ENCODE measurements at regions not wholly inside any gene's neighbourhood (a gene's known extent, or its start where the extent isn't known, plus 50 kb on each side); places are given as distances from the start of the nearest gene placed in this dataset.

DNA sequence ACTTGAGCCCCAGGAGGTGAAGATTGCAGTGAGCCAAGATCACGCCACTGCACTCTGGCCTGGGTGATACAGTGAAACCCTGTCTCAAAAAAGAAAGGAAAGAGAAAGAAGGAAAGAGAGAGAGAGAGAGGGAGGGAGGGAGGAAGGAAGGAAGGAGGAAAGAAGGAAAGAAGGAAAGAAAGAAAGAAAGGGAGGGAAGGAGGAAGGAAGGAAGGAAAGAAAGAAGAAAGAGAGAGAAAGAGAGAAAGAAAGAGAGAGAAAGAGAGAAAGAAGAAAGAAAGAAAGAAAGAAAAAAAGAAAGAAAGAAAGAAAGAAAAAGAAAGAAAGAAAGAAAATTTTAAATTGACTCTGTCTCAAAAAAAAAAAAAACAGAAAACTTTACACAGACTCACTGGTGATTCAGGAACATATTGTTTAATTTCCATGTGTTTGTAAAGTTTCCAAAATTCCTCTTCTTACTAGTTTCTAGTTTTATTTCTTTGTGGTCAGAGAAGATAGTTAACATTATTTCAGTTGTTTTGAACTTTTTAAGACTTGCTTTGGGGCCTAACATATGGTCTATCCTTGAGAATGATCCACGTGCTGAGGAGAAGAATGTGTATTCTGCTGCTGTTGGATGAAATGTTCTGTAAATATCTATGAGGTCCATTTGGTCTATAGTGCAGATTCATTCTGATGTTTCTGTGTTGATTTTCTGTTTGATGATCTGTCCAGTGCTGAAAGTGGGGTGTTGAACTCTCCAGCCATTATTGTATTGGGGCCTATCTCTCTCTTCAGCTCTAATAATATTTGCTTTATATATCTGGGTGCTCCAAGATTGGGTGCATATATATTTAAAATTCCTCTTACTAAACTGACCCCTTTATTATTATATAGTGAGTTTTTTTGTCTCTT lies 204.4 kb upstream of the SERP2 start:
- no peak overlapping the region for H3K4me3 ChIP-seq (ENCODE audit: low read depth, low read length)
- DNase-seq (ENCODE audit: low read depth): no peak
- TF ChIP-seq, protein P1, sequence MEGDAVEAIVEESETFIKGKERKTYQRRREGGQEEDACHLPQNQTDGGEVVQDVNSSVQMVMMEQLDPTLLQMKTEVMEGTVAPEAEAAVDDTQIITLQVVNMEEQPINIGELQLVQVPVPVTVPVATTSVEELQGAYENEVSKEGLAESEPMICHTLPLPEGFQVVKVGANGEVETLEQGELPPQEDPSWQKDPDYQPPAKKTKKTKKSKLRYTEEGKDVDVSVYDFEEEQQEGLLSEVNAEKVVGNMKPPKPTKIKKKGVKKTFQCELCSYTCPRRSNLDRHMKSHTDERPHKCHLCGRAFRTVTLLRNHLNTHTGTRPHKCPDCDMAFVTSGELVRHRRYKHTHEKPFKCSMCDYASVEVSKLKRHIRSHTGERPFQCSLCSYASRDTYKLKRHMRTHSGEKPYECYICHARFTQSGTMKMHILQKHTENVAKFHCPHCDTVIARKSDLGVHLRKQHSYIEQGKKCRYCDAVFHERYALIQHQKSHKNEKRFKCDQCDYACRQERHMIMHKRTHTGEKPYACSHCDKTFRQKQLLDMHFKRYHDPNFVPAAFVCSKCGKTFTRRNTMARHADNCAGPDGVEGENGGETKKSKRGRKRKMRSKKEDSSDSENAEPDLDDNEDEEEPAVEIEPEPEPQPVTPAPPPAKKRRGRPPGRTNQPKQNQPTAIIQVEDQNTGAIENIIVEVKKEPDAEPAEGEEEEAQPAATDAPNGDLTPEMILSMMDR (IDR thresholded peaks at IDR 0.05; ENCODE audit: insufficient read depth, low read depth, low read length, missing control alignments): no peak

DNA sequence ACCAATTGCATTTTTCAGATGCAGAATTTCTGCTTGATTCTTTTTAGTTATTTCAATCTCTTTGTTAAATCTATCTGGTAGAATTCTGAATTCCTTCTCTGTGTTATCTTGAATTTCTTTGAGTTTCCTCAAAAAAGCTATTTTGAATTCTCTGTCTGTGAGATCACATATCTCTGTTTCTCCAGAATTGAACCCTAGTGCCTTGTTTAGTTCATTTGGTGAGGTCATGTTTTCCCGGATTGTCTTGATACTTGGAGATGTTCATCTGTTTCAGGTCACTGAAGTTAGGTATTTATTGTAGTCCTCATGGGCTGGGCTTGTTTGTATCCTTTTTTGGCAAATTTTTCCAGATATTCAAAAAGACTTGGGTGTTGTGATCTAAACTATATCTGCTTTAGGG lies 202.9 kb upstream of the SERP2 start:
- DNase-seq (ENCODE audit: low read depth): no peak
- H3K4me3 ChIP-seq (ENCODE audit: low read depth, low read length): no peak overlapping the region
- TF ChIP-seq, protein P1 (IDR thresholded peaks at IDR 0.05; ENCODE audit: insufficient read depth, low read depth, low read length, missing control alignments): no peak

DNA sequence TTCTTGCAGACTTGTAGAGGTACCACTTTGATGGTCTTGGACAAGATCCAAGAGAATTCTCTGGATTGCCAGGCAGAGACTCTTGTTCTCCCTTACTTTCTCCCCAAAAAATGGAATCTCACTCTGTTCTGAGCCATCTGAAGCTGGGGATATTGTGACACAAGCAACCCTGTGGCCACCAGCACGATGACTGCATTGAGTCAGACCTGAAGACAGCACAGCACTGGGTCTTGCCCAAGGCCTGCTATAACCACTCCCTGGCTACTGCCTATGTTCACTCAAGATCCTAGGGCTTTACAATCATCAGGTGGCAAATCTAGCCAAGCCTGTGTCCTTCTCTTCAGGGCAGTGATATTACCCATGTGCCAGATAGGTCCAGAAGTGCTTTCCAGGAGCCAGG lies 202.5 kb upstream of the SERP2 start:
- no peak overlapping the region for H3K4me3 ChIP-seq (ENCODE audit: low read depth, low read length)
- TF ChIP-seq, protein P1 (IDR thresholded peaks at IDR 0.05; ENCODE audit: insufficient read depth, low read depth, low read length, missing control alignments): no peak
- no peak for DNase-seq (ENCODE audit: low read depth)

DNA sequence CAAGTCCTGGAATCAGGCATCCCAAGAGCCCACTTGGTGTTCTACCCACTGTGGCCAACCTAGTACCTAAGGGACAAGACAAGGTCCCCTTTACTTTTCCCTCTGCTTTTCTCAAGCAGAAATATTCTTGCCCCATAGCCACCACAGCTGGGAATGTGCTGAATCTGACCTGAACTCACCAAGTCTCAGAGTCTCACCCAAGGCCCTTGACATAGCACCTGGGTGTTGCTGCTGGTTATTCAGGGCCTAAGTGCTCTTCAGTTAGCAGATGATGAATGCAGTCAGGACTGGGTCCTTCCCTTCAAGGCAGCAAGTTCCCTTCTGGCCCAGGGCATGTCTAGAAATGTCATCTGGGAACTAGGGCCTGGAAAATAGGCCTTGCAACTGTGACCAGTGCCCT lies 201.8 kb upstream of the SERP2 start:
- DNase-seq (ENCODE audit: low read depth): no peak
- H3K4me3 ChIP-seq (ENCODE audit: low read depth, low read length): no peak overlapping the region
- TF ChIP-seq, protein P1 (IDR thresholded peaks at IDR 0.05; ENCODE audit: insufficient read depth, low read depth, low read length, missing control alignments): no peak

DNA sequence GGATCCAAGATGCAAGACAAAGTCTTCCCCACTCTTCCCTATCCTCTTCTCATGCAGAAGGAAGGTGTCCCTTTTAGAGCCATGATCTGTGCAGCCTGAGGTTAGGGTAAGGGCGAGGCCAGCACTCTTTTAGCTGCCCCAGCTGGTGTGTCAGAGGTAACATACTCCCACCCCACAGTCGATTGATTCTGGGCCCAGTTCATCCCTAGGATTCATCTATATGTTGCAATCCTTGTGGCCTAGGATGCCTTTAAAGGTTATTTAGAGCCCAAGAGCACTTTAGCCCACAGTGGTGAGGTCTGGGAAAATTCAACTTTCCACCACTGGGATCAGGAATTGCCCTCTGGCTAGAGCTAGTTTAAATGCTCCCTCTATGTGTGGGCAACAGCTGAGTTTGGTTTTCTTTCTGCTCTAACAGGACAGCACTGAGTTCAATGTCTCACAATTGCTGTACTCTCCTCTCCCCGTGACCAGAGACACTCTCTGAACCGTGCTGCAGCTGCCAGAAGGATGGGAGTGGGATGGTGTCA lies 201.3 kb upstream of the SERP2 start:
- H3K4me3 ChIP-seq (ENCODE audit: low read depth, low read length): no peak overlapping the region
- DNase-seq (ENCODE audit: low read depth): no peak
- TF ChIP-seq, protein P1 (IDR thresholded peaks at IDR 0.05; ENCODE audit: insufficient read depth, low read depth, low read length, missing control alignments): no peak

DNA sequence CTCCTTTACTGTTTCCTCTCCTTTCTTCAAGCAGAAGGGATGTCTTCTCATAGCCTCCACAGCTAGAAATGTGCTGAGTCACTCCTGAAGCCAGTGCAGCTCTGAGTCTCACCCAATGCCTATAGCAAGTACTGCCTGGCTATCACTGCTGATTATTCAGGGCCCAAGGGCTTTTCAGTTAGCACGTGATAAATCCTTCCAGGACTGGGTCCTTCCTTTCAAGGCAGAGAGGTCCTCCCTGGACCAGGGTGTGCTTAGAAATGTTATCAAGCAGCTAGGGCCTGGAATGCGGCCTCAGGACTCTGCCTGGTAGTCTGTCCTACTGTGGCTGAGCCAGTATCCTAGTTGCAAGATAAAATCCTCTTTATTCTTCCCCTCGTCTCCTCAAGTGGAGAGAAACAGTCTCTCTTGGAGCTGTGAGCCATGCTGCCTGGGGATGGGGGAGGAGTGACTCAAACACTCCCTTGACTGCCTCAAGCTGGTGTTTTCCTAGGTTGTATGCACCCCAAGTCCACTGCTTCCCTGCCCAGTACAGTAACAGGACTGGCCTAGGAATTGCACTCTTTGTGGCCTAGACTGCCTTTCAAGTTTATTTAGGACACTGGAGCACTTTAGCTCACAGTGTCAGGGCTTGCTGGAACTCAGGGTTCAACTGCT lies 198.7 kb upstream of the SERP2 start:
- TF ChIP-seq, protein P1 (IDR thresholded peaks at IDR 0.05; ENCODE audit: insufficient read depth, low read depth, low read length, missing control alignments): no peak
- peak; percentile 21 for DNase-seq (ENCODE audit: low read depth)
- H3K4me3 ChIP-seq (ENCODE audit: low read depth, low read length): no peak overlapping the region

Data from GM12865 (cell line).